GM12864 (cell line): ENCODE measurements at regions not wholly inside any gene's neighbourhood (a gene's known extent, or its start where the extent isn't known, plus 50 kb on each side); places are given as distances from the start of the nearest gene placed in this dataset.

Experiments
- DNase-seq: peaks from one replicate; pipeline ENCODE4 v3.0.0-alpha.2; 2011; ENCODE audit warnings: low read depth
- H3K4me3 ChIP-seq: 2 replicates; pipeline ENCODE4 v1.5.1; 2011; ENCODE audit warnings: mild to moderate bottlenecking, low read depth, low read length, control low read depth
- CTCF ChIP-seq: IDR thresholded peaks from 2 replicates; pipeline ENCODE4 v1.5.1; 2011; ENCODE audit warnings: low read depth, mild to moderate bottlenecking, moderate library complexity, low read length, control low read depth, inconsistent platforms; ENCODE audit errors: missing control alignments

GRCh38 chr4:146099585-146099984 is 75.9 kb upstream of the LSM6 start:
- H3K4me3 ChIP-seq = no peak overlapping the region
- DNase-seq = no peak
- no peak for TF ChIP-seq CTCF

- H3K4me3 ChIP-seq = peak overlapping the region; percentile 2
- TF ChIP-seq CTCF = no peak
- peak; percentile 70 for DNase-seq
Observed at GRCh38 chr4:146098978-146099377, 76.5 kb upstream of the LSM6 start.

- peak overlapping the region; percentile 2 for H3K4me3 ChIP-seq
- peak; percentile 2 for TF ChIP-seq CTCF
- DNase-seq = peak; percentile 72
Observed at GRCh38 chr4:146098397-146098796, 77.1 kb upstream of the LSM6 start.

GRCh38 chr4:146096371-146096770 is 79.1 kb upstream of the LSM6 start:
- no peak overlapping the region for H3K4me3 ChIP-seq
- DNase-seq = no peak
- no peak for TF ChIP-seq CTCF

- TF ChIP-seq CTCF = no peak
- H3K4me3 ChIP-seq = no peak overlapping the region
- no peak for DNase-seq
Observed at GRCh38 chr4:146095860-146096259, 79.7 kb upstream of the LSM6 start.

GRCh38 chr4:146095091-146095690 is 80.3 kb upstream of the LSM6 start:
- no peak overlapping the region for H3K4me3 ChIP-seq
- DNase-seq = no peak

More at GRCh38 chr4:146095091-146095690, 80.3 kb upstream of the LSM6 start:
- peak; percentile 70 for TF ChIP-seq CTCF
